SK-N-SH treated with all-trans-retinoic acid at 6 μM for 48 hours (cell line): ENCODE measurements at regions not wholly inside any gene's neighbourhood (a gene's known extent, or its start where the extent isn't known, plus 50 kb on each side); places are given as distances from the start of the nearest gene placed in this dataset.

ENCODE experiments used
- ATAC-seq: fragments of 200-7000 bp; cut with Tn5 transposase; 3 replicates; pipeline ENCODE4 v1.9.1; 2020; ENCODE audit warnings: mild to moderate bottlenecking, moderate library complexity
- ARNTL ChIP-seq: fragments of 450-650 bp; formaldehyde crosslinking; IDR thresholded peaks from 2 replicates; pipeline ENCODE4 v1.5.0; 2020; ENCODE audit warnings: low read depth, mild to moderate bottlenecking, moderate library complexity, borderline replicate concordance
- ESRRG ChIP-seq: fragments of 250-450 bp; sonication (Bioruptor Pico); IDR thresholded peaks from 2 replicates; pipeline ENCODE4 v1.6.1; 2021; ENCODE audit warnings: mild to moderate bottlenecking
- GLIS3 ChIP-seq: fragments of 250-450 bp; sonication (Bioruptor Pico); IDR thresholded peaks from 2 replicates; pipeline ENCODE4 v1.5.0; 2020; ENCODE audit warnings: mild to moderate bottlenecking, moderate library complexity
- RARB ChIP-seq: fragments of 250-450 bp; sonication (Bioruptor Pico); IDR thresholded peaks from 2 replicates; pipeline ENCODE4 v1.8.0; 2021; ENCODE audit warnings: mild to moderate bottlenecking, moderate library complexity
- SNAI2 ChIP-seq: fragments of 250-450 bp; sonication (Bioruptor Pico); IDR thresholded peaks from 2 replicates; pipeline ENCODE4 v1.5.0; 2020; ENCODE audit warnings: mild to moderate bottlenecking, moderate library complexity
- TOX ChIP-seq: fragments of 250-450 bp; sonication (Bioruptor Pico); IDR thresholded peaks from 2 replicates; pipeline ENCODE4 v1.8.0; 2021; ENCODE audit warnings: mild to moderate bottlenecking, moderate library complexity, borderline replicate concordance
- ZC3H10 ChIP-seq: fragments of 250-450 bp; sonication (Bioruptor Pico); IDR thresholded peaks from 2 replicates; pipeline ENCODE4 v1.5.1; 2021; ENCODE audit warnings: mild to moderate bottlenecking, moderate library complexity
- ZFP3 ChIP-seq: fragments of 250-450 bp; sonication (Bioruptor Pico); IDR thresholded peaks from 2 replicates; pipeline ENCODE4 v1.5.0; 2020; ENCODE audit warnings: mild to moderate bottlenecking, moderate library complexity
- ZFP30 ChIP-seq: fragments of 450-650 bp; formaldehyde crosslinking; IDR thresholded peaks from 2 replicates; pipeline ENCODE4 v1.5.0; 2022; ENCODE audit warnings: mild to moderate bottlenecking, moderate library complexity
- ZNF565 ChIP-seq: fragments of 450-650 bp; formaldehyde crosslinking; conservative IDR thresholded peaks from 2 replicates; pipeline ENCODE4 v1.5.0; 2020; ENCODE audit warnings: low read depth, mild to moderate bottlenecking, moderate library complexity
- ZNF70 ChIP-seq: fragments of 450-650 bp; formaldehyde crosslinking; IDR thresholded peaks from 2 replicates; pipeline ENCODE4 v1.5.0; 2020; ENCODE audit warnings: mild to moderate bottlenecking, moderate library complexity
- ZNF8 ChIP-seq: fragments of 450-650 bp; formaldehyde crosslinking; IDR thresholded peaks from 2 replicates; pipeline ENCODE4 v1.5.0; 2020; ENCODE audit warnings: mild to moderate bottlenecking, moderate library complexity
- TF ChIP-seq, protein P1 (sequence below): fragments of 250-450 bp; sonication (Bioruptor Pico); IDR thresholded peaks from 2 replicates; pipeline ENCODE4 v1.8.0; 2021; ENCODE audit warnings: low read depth, mild to moderate bottlenecking, moderate library complexity, borderline replicate concordance
- TF ChIP-seq, protein P2 (sequence below): fragments of 250-450 bp; sonication (Bioruptor Pico); IDR thresholded peaks from 2 replicates; pipeline ENCODE4 v1.8.0; 2020; ENCODE audit warnings: mild to moderate bottlenecking, moderate library complexity, borderline replicate concordance
- TF ChIP-seq, protein P3 (sequence below): fragments of 250-450 bp; sonication (Bioruptor Pico); IDR thresholded peaks from 2 replicates; pipeline ENCODE4 v1.5.1; 2020; ENCODE audit warnings: low read depth, mild to moderate bottlenecking, moderate library complexity
- TF ChIP-seq, protein P4 (sequence below): fragments of 250-450 bp; sonication (Bioruptor Pico); IDR thresholded peaks from 2 replicates; pipeline ENCODE4 v1.5.0; 2020; ENCODE audit warnings: mild to moderate bottlenecking, moderate library complexity

DNA sequence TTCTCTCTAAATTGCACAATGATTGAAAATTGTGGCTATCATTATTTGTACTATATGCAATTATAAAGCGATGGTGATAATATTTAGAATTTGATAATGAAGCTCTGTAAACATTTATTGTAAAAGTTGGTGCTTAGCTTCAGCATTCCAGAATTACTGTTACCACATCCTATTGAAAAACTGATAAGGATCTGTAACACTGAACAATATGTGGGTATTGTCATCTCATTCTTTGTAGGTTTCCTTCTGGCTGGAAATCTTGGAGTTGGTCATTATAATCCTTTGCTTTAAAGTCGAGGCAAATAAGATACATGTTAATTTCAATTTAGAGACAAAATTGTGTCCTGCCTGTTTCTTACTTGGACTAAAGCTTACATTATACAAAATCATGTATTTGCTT, 323.4 kb upstream of the GOLIM4 start (continued):
- TF ChIP-seq, protein P1, sequence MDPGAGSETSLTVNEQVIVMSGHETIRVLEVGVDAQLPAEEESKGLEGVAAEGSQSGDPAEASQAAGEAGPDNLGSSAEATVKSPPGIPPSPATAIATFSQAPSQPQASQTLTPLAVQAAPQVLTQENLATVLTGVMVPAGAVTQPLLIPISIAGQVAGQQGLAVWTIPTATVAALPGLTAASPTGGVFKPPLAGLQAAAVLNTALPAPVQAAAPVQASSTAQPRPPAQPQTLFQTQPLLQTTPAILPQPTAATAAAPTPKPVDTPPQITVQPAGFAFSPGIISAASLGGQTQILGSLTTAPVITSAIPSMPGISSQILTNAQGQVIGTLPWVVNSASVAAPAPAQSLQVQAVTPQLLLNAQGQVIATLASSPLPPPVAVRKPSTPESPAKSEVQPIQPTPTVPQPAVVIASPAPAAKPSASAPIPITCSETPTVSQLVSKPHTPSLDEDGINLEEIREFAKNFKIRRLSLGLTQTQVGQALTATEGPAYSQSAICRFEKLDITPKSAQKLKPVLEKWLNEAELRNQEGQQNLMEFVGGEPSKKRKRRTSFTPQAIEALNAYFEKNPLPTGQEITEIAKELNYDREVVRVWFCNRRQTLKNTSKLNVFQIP (CRISPR knock-in tag): no peak
- TF ChIP-seq, protein P2, sequence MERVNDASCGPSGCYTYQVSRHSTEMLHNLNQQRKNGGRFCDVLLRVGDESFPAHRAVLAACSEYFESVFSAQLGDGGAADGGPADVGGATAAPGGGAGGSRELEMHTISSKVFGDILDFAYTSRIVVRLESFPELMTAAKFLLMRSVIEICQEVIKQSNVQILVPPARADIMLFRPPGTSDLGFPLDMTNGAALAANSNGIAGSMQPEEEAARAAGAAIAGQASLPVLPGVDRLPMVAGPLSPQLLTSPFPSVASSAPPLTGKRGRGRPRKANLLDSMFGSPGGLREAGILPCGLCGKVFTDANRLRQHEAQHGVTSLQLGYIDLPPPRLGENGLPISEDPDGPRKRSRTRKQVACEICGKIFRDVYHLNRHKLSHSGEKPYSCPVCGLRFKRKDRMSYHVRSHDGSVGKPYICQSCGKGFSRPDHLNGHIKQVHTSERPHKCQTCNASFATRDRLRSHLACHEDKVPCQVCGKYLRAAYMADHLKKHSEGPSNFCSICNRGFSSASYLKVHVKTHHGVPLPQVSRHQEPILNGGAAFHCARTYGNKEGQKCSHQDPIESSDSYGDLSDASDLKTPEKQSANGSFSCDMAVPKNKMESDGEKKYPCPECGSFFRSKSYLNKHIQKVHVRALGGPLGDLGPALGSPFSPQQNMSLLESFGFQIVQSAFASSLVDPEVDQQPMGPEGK (CRISPR knock-in tag): no peak
- no peak for TF ChIP-seq ESRRG (CRISPR knock-in tag)
- TF ChIP-seq ZFP3 (CRISPR knock-in tag): no peak
- TF ChIP-seq ARNTL: no peak
- no peak for TF ChIP-seq ZNF8 (CRISPR knock-in tag)
- TF ChIP-seq ZNF565: no peak
- TF ChIP-seq, all 23 proteins: peak for 0

DNA sequence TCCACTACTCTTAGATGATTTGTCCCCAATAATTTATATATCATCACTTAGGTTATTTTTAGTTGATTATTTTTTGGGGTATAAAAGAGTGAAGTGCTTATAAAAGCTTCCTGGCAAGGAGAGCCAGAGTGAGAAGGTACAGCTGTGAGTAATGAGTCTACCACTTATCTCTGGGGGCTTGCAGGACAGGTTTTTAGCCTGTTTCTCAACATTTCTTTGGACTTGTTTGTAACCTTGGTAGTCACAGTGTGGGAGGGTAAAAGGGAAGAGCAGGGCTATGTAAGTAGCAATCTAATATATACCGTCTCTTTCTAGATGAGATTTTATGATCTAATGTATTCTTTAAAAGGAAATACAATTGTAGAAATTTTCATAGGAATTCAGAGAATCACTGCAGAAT, 321.3 kb upstream of the GOLIM4 start:
- ATAC-seq: no peak
- no peak for TF ChIP-seq ZC3H10
- TF ChIP-seq, protein P3, sequence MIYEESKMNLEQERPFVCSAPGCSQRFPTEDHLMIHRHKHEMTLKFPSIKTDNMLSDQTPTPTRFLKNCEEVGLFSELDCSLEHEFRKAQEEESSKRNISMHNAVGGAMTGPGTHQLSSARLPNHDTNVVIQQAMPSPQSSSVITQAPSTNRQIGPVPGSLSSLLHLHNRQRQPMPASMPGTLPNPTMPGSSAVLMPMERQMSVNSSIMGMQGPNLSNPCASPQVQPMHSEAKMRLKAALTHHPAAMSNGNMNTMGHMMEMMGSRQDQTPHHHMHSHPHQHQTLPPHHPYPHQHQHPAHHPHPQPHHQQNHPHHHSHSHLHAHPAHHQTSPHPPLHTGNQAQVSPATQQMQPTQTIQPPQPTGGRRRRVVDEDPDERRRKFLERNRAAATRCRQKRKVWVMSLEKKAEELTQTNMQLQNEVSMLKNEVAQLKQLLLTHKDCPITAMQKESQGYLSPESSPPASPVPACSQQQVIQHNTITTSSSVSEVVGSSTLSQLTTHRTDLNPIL (CRISPR knock-in tag): no peak
- TF ChIP-seq, protein P4, sequence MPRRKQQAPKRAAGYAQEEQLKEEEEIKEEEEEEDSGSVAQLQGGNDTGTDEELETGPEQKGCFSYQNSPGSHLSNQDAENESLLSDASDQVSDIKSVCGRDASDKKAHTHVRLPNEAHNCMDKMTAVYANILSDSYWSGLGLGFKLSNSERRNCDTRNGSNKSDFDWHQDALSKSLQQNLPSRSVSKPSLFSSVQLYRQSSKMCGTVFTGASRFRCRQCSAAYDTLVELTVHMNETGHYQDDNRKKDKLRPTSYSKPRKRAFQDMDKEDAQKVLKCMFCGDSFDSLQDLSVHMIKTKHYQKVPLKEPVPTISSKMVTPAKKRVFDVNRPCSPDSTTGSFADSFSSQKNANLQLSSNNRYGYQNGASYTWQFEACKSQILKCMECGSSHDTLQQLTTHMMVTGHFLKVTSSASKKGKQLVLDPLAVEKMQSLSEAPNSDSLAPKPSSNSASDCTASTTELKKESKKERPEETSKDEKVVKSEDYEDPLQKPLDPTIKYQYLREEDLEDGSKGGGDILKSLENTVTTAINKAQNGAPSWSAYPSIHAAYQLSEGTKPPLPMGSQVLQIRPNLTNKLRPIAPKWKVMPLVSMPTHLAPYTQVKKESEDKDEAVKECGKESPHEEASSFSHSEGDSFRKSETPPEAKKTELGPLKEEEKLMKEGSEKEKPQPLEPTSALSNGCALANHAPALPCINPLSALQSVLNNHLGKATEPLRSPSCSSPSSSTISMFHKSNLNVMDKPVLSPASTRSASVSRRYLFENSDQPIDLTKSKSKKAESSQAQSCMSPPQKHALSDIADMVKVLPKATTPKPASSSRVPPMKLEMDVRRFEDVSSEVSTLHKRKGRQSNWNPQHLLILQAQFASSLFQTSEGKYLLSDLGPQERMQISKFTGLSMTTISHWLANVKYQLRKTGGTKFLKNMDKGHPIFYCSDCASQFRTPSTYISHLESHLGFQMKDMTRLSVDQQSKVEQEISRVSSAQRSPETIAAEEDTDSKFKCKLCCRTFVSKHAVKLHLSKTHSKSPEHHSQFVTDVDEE: no peak
- no peak for TF ChIP-seq GLIS3 (CRISPR knock-in tag)
- TF ChIP-seq ESRRG (CRISPR knock-in tag): no peak
- TF ChIP-seq ZNF8 (CRISPR knock-in tag): no peak
- TF ChIP-seq SNAI2 (CRISPR knock-in tag): no peak
- no peak for TF ChIP-seq ZNF70 (CRISPR knock-in tag)

DNA sequence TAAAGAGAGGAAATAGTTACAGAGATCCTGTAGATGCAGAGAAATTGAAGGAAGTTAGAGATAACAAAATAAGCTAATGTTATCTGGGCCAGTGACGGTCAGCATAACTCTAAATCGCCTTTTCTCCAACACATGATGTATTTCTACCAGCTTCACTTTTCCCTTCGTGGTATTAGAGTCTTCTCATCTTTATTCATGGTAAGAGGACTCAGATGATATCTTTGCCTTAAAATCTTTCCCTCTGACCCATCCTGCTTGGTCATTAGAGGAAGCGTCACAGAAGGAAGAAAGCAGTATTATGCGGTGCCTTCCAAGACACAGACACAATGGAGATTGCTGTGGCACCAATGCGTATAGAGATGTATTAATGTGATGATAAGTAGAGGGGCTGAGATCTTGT, 320.7 kb upstream of the GOLIM4 start:
- no peak for ATAC-seq
- no peak for TF ChIP-seq ZNF565
- TF ChIP-seq, protein P3 (CRISPR knock-in tag): no peak
- no peak for TF ChIP-seq ZFP30 (CRISPR knock-in tag)
- no peak for TF ChIP-seq TOX
- TF ChIP-seq, protein P4: no peak
- TF ChIP-seq, protein P1 (CRISPR knock-in tag): no peak
- no peak for TF ChIP-seq RARB (CRISPR knock-in tag)
